ENCODE measurements at regions not wholly inside any gene's neighbourhood (a gene's known extent, or its start where the extent isn't known, plus 50 kb on each side); places are given as distances from the start of the nearest gene placed in this dataset.

- no peak overlapping the region for H3K4me3 ChIP-seq (ENCODE audit: low read depth, low read length)
- no peak for DNase-seq (ENCODE audit: low read depth)
- TF ChIP-seq CTCF (IDR thresholded peaks at IDR 0.05; ENCODE audit: insufficient read depth, low read depth, low read length), result no peak
Observed at GRCh38 chr3:80408030-80408721, 640.4 kb upstream of the ROBO1 start.

- no peak for DNase-seq (ENCODE audit: low read depth)
- no peak for TF ChIP-seq CTCF (IDR thresholded peaks at IDR 0.05; ENCODE audit: insufficient read depth, low read depth, low read length)
- no peak overlapping the region for H3K4me3 ChIP-seq (ENCODE audit: low read depth, low read length)
Observed at GRCh38 chr3:80405618-80406017, 637.8 kb upstream of the ROBO1 start.

- H3K4me3 ChIP-seq (ENCODE audit: low read depth, low read length), result no peak overlapping the region
- no peak for DNase-seq (ENCODE audit: low read depth)
- no peak for TF ChIP-seq CTCF (IDR thresholded peaks at IDR 0.05; ENCODE audit: insufficient read depth, low read depth, low read length)
Observed at GRCh38 chr3:80395023-80395422, 627.2 kb upstream of the ROBO1 start.

GRCh38 chr3:80391573-80391972, 623.8 kb upstream of the ROBO1 start:
- no peak for DNase-seq (ENCODE audit: low read depth)
- no peak for TF ChIP-seq CTCF (IDR thresholded peaks at IDR 0.05; ENCODE audit: insufficient read depth, low read depth, low read length)
- no peak overlapping the region for H3K4me3 ChIP-seq (ENCODE audit: low read depth, low read length)

GRCh38 chr3:80384811-80385210, 617.0 kb upstream of the ROBO1 start:
- TF ChIP-seq CTCF (IDR thresholded peaks at IDR 0.05; ENCODE audit: insufficient read depth, low read depth, low read length), result no peak
- no peak for DNase-seq (ENCODE audit: low read depth)
- H3K4me3 ChIP-seq (ENCODE audit: low read depth, low read length), result no peak overlapping the region

GRCh38 chr3:80374423-80374822, 606.6 kb upstream of the ROBO1 start:
- no peak for DNase-seq (ENCODE audit: low read depth)
- H3K4me3 ChIP-seq (ENCODE audit: low read depth, low read length), result no peak overlapping the region
- no peak for TF ChIP-seq CTCF (IDR thresholded peaks at IDR 0.05; ENCODE audit: insufficient read depth, low read depth, low read length)

- DNase-seq (ENCODE audit: low read depth), result no peak
- no peak overlapping the region for H3K4me3 ChIP-seq (ENCODE audit: low read depth, low read length)
- TF ChIP-seq CTCF (IDR thresholded peaks at IDR 0.05; ENCODE audit: insufficient read depth, low read depth, low read length), result no peak
Observed at GRCh38 chr3:80368616-80369015, 600.8 kb upstream of the ROBO1 start.

All from fibroblast of villous mesenchyme (primary cell).